Gastroesophageal sphincter (tissue), 3 donors: ENCODE measurements at regions not wholly inside any gene's neighbourhood (a gene's known extent, or its start where the extent isn't known, plus 50 kb on each side); places are given as distances from the start of the nearest gene placed in this dataset.

ENCODE experiments used
- CTCF ChIP-seq, 4 experiments: fragments of 200-600 bp in 2 of 4; fragments of 450-650 bp in 2 of 4; sonication (generic) in 1 of 4; IDR thresholded peaks; one replicate each; pipeline ENCODE4 v1.5.1; 2017 to 2019; ENCODE audit warnings: antibody characterized with exemption in 4 of 4, mild to moderate bottlenecking in 2 of 4, moderate library complexity in 2 of 4
- EP300 ChIP-seq: sonication (generic); formaldehyde crosslinking; IDR thresholded peaks from one replicate; pipeline ENCODE4 v1.6.1; 2017; ENCODE audit warnings: antibody characterized with exemption, mild to moderate bottlenecking

- TF ChIP-seq EP300 (no peak), CTCF (IDR thresholded peaks at IDR 0.05) (no peak)
Observed at GRCh38 chr2:219906114-219907010, 278.9 kb downstream of the SLC4A3 start.
